Right atrium auricular region (tissue), 2 donors: ENCODE measurements at regions not wholly inside any gene's neighbourhood (a gene's known extent, or its start where the extent isn't known, plus 50 kb on each side); places are given as distances from the start of the nearest gene placed in this dataset.

ENCODE experiments used
- DNase-seq: peaks from one replicate; pipeline ENCODE4 v3.0.0-alpha.2; 2019; ENCODE audit warnings: low spot score
- H3K27ac ChIP-seq, 2 donors: fragments of 200-600 bp; sonication (generic); 1 replicate in 1 of 2; 2 replicates in 1 of 2; pipeline ENCODE4 v1.5.1; 2016 to 2019
- H3K27me3 ChIP-seq, 2 donors: fragments of 200-600 bp; sonication (generic); one replicate each; pipeline versions ENCODE4 v1.5.1 to v1.6.0; 2017 to 2019
- H3K36me3 ChIP-seq: fragments of 200-600 bp; sonication (generic); one replicate; pipeline ENCODE4 v1.5.1; 2016
- H3K4me1 ChIP-seq, 2 donors: fragments of 200-600 bp; sonication (generic); one replicate each; pipeline versions ENCODE4 v1.5.1 to v1.6.0; 2017 to 2019
- H3K4me3 ChIP-seq, 2 donors: fragments of 200-600 bp; sonication (generic); 1 replicate in 1 of 2; 2 replicates in 1 of 2; pipeline ENCODE4 v1.5.1; 2017 to 2019; ENCODE audit warnings: mild to moderate bottlenecking in 1 of 2, moderate library complexity in 1 of 2
- H3K9me3 ChIP-seq, 2 donors: fragments of 200-600 bp; sonication (generic); one replicate each; pipeline ENCODE4 v1.5.1; 2019
- CTCF ChIP-seq, 2 donors: fragments of 200-600 bp; sonication (generic); IDR thresholded peaks; one replicate each; pipeline ENCODE4 v1.5.1; 2019; ENCODE audit warnings: antibody characterized with exemption in 2 of 2

GRCh38 chr9:86663905-86664304 lies 283.4 kb downstream of the GAS1 start:
- Histone ChIP-seq H3K27ac (no peak overlapping the region), H3K27me3 (no peaks in the 10 kb centered on the region), H3K4me3 (no peak overlapping the region), H3K36me3 (no peaks in the 10 kb centered on the region), H3K9me3 (no peaks in the 10 kb centered on the region), H3K4me1 (no peaks in the 10 kb centered on the region)
- no peak for DNase-seq
- TF ChIP-seq CTCF (IDR thresholded peaks at IDR 0.05) = no peak

- H3K27me3 ChIP-seq = no peaks in the 10 kb centered on the region
- DNase-seq = no peak
- H3K36me3 ChIP-seq = no peaks in the 10 kb centered on the region
- no peak overlapping the region for H3K27ac ChIP-seq
- TF ChIP-seq CTCF (IDR thresholded peaks at IDR 0.05) = no peak
- H3K4me1 ChIP-seq = no peaks in the 10 kb centered on the region
- H3K4me3 ChIP-seq = no peak overlapping the region
- no peaks in the 10 kb centered on the region for H3K9me3 ChIP-seq
Observed at GRCh38 chr9:86662890-86663468, 284.3 kb downstream of the GAS1 start.

- DNase-seq = no peak
- Histone ChIP-seq H3K27me3 (no peaks in the 10 kb centered on the region), H3K4me3 (no peak overlapping the region), H3K9me3 (no peaks in the 10 kb centered on the region), H3K4me1 (no peaks in the 10 kb centered on the region), H3K36me3 (no peaks in the 10 kb centered on the region), H3K27ac (no peak overlapping the region)
- TF ChIP-seq CTCF (IDR thresholded peaks at IDR 0.05) = no peak
Observed at GRCh38 chr9:86660146-86660943, 287.0 kb downstream of the GAS1 start.

GRCh38 chr9:86659413-86660046 lies 287.8 kb downstream of the GAS1 start:
- no peaks in the 10 kb centered on the region for H3K9me3 ChIP-seq
- no peaks in the 10 kb centered on the region for H3K36me3 ChIP-seq
- H3K27ac ChIP-seq = no peak overlapping the region
- no peaks in the 10 kb centered on the region for H3K27me3 ChIP-seq
- no peak for TF ChIP-seq CTCF (IDR thresholded peaks at IDR 0.05)
- H3K4me1 ChIP-seq = no peaks in the 10 kb centered on the region
- no peak overlapping the region for H3K4me3 ChIP-seq
- no peak for DNase-seq

- Histone ChIP-seq H3K9me3 (no peaks in the 10 kb centered on the region), H3K27ac (no peak overlapping the region), H3K4me3 (no peak overlapping the region), H3K27me3 (no peaks in the 10 kb centered on the region), H3K36me3 (no peaks in the 10 kb centered on the region), H3K4me1 (no peaks in the 10 kb centered on the region)
- TF ChIP-seq CTCF (IDR thresholded peaks at IDR 0.05) = no peak
- DNase-seq = no peak
Observed at GRCh38 chr9:86655147-86655546, 292.2 kb downstream of the GAS1 start.
